Fibroblast of skin of left quadriceps (primary cell): ENCODE measurements at regions not wholly inside any gene's neighbourhood (a gene's known extent, or its start where the extent isn't known, plus 50 kb on each side); places are given as distances from the start of the nearest gene placed in this dataset.

Experiments used
- DNase-seq, 2 experiments: peaks; one replicate each; pipeline ENCODE4 v3.0.0-alpha.2; 2013; ENCODE audit warnings: low read depth in 2 of 2

DNA sequence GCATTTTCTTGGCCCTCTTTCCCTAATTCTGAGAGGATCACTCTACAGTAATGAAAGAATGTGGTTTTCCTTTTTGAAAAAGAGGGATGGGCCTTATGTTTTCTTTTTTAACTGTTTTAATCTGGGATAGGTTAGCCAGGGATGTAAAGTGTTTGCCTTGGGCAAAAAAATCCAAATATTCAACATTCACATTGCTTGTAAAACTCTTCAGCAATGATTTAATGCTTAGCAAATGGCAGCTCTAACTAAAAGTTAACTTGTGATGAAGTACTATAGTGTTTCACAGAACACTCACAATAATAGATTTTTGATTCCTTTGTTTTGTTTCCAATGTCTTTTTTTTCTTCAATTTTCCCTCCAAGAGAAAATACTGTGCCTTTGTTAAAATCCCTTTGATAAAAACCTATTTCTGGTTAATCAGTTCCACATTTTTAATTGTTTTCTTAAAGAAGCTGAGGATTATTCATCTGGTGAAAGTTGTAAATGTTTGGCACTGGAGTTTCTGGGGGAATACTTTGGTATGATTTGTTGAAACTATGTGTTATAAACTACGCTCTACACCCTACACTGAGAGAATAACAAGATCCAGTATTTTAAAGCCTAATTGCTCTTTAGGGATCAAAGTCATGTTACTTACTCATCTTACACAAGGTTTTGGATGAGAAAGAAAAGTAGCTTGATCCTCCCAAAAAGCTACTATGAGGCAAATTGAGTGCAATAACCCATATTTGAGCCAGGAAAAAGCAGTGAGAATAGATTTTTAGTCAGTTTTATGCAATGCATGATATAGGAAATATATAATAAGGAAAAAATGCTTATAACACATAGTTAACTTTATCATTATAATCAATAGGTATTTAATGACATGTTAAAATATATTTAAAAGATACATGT is 335.8 kb downstream of the EPHA7 start:
- DNase-seq: no peak

GRCh38 chr6:93081901-93082300 is 337.5 kb downstream of the EPHA7 start:
- DNase-seq: no peak

GRCh38 chr6:93079061-93079460 is 340.3 kb downstream of the EPHA7 start:
- DNase-seq: no peak

- no peak for DNase-seq
Measured at GRCh38 chr6:93073811-93074210, 345.5 kb downstream of the EPHA7 start.

DNA sequence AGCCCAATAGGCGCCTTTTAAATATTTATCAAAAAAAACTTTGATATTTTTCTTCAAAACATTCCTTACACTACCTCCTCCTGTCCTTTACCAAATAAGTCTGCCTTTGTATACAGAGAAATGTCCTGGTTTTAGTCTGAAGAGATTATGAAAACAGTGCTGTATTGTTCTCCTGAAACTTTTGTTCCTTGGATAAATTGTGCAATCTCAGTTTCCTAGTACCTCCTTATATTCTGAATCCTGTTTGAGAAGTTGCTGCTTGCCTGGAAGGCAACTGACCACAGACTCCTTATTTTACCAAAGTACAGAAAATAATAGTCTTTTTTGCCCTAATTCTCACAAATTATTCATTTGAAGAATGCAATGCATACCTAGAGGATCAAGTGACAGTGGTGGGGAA is 349.5 kb downstream of the EPHA7 start:
- no peak for DNase-seq

- DNase-seq: no peak
Measured at GRCh38 chr6:93059911-93060310, 359.4 kb downstream of the EPHA7 start.

GRCh38 chr6:93057584-93057983 is 361.8 kb downstream of the EPHA7 start:
- no peak for DNase-seq

- no peak for DNase-seq
Measured at GRCh38 chr6:93048381-93048780, 371.0 kb downstream of the EPHA7 start.

GRCh38 chr6:93047033-93047432 is 372.3 kb downstream of the EPHA7 start:
- DNase-seq: no peak

- no peak for DNase-seq
Measured at GRCh38 chr6:93045156-93045555, 374.2 kb downstream of the EPHA7 start.

DNA sequence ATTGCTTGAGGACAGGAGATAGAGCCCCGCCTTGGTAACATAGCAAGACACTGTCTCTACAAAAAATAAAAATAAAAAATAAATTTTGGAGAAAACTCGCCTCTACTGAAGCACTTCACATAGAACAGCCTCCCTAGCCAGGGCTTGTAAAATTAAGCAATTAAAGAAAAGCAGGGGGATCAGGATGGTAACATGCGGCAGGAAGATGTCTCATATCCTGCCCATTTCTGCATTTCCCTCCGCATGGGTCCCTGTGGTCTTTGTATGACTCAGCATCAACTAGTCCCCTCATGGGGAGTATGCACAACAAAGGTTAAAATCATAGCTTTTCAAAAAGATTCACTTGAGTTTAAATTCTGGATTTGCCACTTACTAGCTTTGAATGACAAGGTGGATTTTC is 379.0 kb downstream of the EPHA7 start:
- DNase-seq: peak; percentile 17 to 21

- DNase-seq: peak; percentile 6 to 7
Measured at GRCh38 chr6:93036835-93037234, 382.5 kb downstream of the EPHA7 start.

DNA sequence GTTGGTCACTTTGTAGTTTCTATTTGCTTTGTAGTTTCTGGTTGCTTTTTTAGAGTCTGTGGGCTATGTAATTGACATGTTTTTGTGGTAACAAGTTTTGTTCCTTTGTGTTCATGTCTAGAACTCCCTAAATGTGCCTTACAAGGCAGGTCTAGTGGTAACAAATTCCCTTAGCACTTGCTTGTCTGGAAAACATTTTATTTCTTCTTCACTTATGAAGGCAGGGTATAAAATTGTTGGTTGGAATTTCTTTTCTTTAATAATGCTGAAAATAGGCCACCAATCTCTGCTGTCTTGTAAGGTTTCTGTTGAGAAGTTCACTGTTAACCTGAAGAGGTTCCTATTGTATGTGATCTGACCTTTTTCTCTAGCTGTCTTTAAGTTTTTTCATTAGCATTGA is 383.6 kb downstream of the EPHA7 start:
- no peak for DNase-seq

GRCh38 chr6:93021235-93021915 is 398.0 kb downstream of the EPHA7 start:
- DNase-seq: no peak

DNA sequence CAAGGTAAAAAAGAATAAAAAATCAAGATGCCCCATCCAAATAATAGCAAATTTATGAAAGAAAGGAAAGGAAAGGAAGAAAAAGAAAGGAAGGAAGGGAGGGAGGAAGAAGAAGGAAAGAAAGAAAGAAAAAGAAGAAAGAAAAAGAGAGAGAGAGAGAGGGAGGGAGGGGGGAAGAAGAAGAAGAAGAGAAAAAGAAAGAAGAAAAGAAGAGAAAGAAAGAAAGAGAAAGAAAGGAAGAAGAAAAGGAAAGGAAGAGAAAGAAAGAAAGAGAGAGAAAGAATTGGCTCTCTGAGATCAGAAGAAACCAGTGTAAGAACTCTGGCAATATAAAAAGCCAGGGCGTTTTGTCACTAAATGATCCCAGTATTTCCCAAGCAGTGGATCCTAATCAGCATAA is 401.7 kb downstream of the EPHA7 start:
- no peak for DNase-seq

DNA sequence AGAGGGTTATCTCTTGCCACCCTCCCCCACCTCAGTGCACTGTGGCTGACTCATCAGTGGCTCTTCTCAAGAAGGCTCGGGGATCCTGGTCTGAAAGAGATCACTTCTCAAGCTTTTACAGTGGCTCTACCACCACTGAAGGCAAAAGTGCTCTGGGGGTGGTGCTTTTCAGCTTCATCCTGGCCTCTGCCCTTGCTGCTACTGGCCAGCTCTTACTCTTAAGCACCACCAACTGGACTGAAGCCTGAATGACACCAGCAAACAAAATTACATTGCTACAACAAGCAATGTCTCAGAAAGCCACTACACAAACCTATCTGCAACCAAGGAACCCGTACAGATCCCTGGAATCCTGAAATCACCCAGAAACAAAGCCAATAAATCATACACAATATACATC is 402.1 kb downstream of the EPHA7 start:
- DNase-seq: no peak

DNA sequence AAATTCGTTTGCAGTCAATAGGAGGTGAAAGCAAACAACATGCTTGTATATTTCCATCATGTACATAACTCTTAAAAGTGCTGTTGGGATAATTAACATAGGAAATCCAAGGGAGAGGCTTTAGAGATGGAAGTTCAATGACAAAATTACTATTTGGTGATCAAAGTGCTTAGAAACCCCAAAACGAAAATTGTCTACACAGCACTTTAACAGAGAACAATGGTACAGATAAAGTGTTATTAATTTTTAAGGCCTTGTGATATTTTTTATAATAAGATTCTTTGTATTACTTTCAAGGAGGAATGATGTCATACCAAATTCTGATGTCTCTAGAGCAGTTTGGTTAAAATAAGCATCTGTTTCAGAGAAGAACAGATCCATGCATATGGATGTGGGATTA is 406.3 kb downstream of the EPHA7 start:
- no peak for DNase-seq

GRCh38 chr6:93008375-93008774 is 411.0 kb downstream of the EPHA7 start:
- DNase-seq: no peak

GRCh38 chr6:92989656-92990055 is 429.7 kb downstream of the EPHA7 start:
- DNase-seq: no peak

- DNase-seq: no peak
Measured at GRCh38 chr6:92979281-92979680, 440.1 kb downstream of the EPHA7 start.

DNA sequence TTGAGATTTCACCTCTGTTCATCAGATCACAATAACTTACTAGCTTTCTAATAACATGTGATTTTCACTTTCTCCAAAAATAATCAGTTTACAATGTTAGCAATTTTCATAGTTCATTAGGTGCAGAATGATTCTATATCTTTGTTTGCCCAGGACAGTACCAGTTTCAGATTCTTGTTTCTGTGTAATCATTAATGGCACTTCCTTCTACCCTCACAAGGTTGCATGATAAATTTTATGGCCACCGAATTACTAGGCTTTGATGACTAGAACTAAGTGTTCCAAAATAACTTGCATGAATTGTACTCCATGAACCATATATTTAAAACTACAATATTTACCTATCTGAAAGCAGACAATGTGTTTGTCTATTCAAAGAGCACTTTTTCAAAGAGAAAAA is 442.3 kb downstream of the EPHA7 start:
- no peak for DNase-seq

DNA sequence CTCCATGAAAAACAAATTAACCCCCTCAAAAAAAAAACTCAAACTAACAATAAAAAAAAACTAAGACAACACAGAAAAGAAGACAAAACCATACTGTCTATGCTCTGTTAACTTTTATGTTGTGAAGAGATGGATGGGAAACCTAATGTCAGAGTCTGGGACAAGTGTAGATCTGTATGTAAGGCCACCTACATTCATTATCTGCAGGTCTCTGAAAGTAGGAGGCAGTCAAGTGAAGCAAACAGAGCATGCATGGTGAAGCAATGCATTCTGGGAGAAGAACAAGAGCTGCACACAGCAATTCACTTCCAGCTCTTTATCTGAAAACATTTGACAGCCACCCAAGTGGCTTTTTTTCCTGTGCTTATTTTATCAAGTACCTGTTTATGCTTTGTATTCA is 452.0 kb downstream of the EPHA7 start:
- no peak for DNase-seq

DNA sequence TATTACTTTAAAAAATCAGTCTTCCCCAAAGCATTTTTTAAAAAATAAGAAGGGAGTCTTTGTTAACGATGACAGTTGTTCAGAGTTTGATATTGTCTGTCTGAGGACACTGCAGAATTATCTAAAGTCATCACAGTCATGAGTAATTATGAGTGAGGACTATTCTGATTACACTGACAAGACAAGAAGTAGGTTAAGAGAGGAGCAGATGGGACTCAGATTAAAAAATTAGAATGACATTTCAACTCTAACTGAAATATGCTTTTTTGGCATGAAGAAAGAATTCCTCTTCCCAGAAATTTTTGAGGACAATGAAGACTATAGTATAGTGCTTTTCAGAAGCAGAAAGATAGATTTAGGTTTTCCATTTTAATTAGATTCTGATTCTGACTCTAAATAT is 456.5 kb downstream of the EPHA7 start:
- no peak for DNase-seq
